ENCODE measurements at regions not wholly inside any gene's neighbourhood (a gene's known extent, or its start where the extent isn't known, plus 50 kb on each side); places are given as distances from the start of the nearest gene placed in this dataset.

DNA sequence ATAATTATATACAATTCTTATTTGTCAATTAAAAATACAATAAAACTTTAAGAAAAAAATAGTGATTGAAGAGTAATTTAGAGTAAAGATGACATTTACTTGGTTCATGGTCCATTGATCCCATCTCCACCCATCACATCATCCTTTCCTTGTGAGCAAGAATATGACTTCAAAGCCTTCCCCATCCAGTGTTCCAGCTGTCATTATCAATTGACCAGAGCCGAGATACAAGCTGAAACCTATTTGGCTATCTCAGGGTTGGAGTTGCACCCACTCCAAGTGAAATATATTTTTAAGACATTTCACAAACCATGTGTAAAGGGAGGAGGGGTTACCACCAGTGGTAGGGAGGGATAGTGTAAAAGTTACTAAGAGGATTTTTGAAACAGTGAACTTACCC lies 428.9 kb upstream of the C1orf87 start:
- no peak for TF ChIP-seq CTCF (IDR thresholded peaks at IDR 0.05)
- TF ChIP-seq POLR2A (IDR thresholded peaks at IDR 0.05): no peak
